Lower lobe of right lung (tissue), 2 donors: ENCODE measurements at regions not wholly inside any gene's neighbourhood (a gene's known extent, or its start where the extent isn't known, plus 50 kb on each side); places are given as distances from the start of the nearest gene placed in this dataset.

Experiments used
- ATAC-seq, 2 donors: fragments of 200-7000 bp; cut with Tn5 transposase; one replicate each; pipeline ENCODE4 v1.9.1; 2020 to 2022; ENCODE audit warnings: mild to moderate bottlenecking in 2 of 2, moderate library complexity in 2 of 2
- DNase-seq: peaks from one replicate; pipeline ENCODE4 v3.0.0-alpha.2; 2020
- H3K27ac ChIP-seq: fragments of 200-600 bp; one replicate; pipeline ENCODE4 v1.8.0; 2022
- H3K27me3 ChIP-seq: fragments of 200-600 bp; one replicate; pipeline ENCODE4 v1.8.0; 2022; ENCODE audit warnings: low read depth
- H3K36me3 ChIP-seq: fragments of 200-600 bp; one replicate; pipeline ENCODE4 v1.8.0; 2022; ENCODE audit warnings: mild to moderate bottlenecking
- H3K4me1 ChIP-seq: fragments of 200-600 bp; one replicate; pipeline ENCODE4 v1.8.0; 2022
- H3K4me3 ChIP-seq: fragments of 200-600 bp; one replicate; pipeline ENCODE4 v1.8.0; 2022; ENCODE audit warnings: mild to moderate bottlenecking
- H3K9me3 ChIP-seq: fragments of 200-600 bp; one replicate; pipeline ENCODE4 v1.8.0; 2022
- intact Hi-C: fragments of 100-400 bp; cut with DNase I; formaldehyde crosslinking; loops from one replicate; pipeline ENCODE4 v1.11.0; 2022
- TF ChIP-seq, protein P1 (sequence below): fragments of 200-600 bp; IDR thresholded peaks from one replicate; pipeline ENCODE4 v1.8.0; 2022; ENCODE audit warnings: antibody characterized with exemption, mild to moderate bottlenecking
- donor health status: DM: no; HTN: yes; CAD: no; lungs with severe emphysema.

DNA sequence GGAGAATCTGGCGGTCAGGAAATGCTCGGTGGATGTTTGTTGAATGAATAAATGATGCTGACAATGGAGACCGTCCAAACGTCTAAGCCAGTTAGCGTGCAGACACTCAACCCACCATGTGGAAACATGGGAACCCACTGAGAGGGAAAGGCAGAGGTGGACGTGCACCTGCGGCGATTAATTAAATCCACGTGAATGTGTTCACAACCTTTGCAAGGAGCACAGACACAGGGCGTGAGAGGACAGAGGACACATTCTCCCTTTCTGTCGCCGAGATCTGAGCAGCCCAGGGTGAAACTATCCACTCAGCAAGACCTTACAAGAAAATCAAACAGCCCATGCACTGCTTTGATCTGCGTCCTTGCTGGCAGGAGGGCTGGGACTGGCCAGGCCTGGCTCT, 58.3 kb upstream of the LINC01488 start:
- intact Hi-C loops, result no loop called here
- DNase-seq (no peak), ATAC-seq (no peak)
- no peak overlapping the region for H3K27ac ChIP-seq
- H3K9me3 ChIP-seq, result peaks cover 7% of the 10 kb centered on the region
- TF ChIP-seq, protein P1, sequence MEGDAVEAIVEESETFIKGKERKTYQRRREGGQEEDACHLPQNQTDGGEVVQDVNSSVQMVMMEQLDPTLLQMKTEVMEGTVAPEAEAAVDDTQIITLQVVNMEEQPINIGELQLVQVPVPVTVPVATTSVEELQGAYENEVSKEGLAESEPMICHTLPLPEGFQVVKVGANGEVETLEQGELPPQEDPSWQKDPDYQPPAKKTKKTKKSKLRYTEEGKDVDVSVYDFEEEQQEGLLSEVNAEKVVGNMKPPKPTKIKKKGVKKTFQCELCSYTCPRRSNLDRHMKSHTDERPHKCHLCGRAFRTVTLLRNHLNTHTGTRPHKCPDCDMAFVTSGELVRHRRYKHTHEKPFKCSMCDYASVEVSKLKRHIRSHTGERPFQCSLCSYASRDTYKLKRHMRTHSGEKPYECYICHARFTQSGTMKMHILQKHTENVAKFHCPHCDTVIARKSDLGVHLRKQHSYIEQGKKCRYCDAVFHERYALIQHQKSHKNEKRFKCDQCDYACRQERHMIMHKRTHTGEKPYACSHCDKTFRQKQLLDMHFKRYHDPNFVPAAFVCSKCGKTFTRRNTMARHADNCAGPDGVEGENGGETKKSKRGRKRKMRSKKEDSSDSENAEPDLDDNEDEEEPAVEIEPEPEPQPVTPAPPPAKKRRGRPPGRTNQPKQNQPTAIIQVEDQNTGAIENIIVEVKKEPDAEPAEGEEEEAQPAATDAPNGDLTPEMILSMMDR, result no peak
- peaks cover 21% of the 10 kb centered on the region for H3K4me1 ChIP-seq
- H3K4me3 ChIP-seq, result no peak overlapping the region
- H3K27me3 ChIP-seq, result no peaks in the 10 kb centered on the region
- no peaks in the 10 kb centered on the region for H3K36me3 ChIP-seq

DNA sequence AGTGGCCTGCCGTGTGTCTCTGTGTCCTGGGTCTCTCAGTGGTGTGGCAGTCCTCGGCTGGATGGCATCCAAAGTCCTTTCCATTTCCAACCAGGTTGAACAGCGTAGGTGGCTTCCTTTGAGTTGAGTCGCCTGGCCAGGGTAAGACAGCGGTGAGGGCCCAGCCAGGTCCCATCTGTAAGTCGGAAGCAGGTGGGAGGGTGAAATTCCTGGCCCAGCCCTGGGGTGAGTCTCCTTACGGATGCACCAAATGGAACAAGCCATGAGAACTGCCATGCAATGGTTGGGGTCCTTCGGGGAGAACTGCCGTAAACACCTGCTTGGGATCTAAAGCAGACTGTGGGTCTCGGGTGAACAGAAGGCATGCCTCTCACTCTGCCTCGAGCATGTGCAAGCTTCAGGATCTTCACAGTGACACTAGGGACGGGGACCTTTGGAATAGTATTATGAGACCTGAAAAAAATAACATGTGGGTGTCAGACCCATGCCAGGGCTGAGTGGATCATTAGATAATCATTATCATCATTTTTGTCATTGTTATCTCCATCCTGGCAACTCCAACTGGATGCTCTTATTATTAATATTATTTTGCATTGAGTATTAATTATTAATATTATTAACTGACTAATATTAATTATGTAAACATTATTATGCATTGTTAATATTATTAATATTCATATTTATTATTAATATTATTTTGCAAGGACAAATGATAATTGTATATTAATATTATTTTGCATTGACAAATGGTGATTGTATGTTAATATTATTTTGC, 57.7 kb upstream of the LINC01488 start:
- ATAC-seq (no peak), DNase-seq (no peak)
- Histone ChIP-seq H3K9me3 (peaks cover 7% of the 10 kb centered on the region), H3K4me1 (peaks cover 21% of the 10 kb centered on the region), H3K27me3 (no peaks in the 10 kb centered on the region), H3K27ac (no peak overlapping the region), H3K36me3 (no peaks in the 10 kb centered on the region), H3K4me3 (no peak overlapping the region)
- intact Hi-C loops, result no loop called here
- TF ChIP-seq, protein P1, result no peak

DNA sequence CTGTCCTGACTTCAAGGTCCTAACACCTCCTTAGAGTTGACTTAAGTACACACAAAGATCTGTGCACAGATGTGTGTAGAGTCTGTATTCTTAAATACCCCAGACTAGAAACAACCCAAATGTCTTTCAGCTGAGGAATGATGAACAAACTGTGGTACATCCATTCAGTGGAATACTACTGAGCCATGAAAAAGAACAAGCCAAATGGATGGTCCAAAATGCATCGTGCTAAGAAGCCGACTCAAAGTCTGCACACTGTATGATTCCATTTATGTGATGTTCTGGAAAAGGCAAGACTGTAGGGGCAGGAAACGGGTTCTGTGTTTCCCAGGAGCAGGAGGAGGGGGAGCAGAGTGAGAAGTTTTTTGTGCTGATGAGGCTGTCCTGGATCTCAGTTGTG, 56.7 kb upstream of the LINC01488 start:
- no peaks in the 10 kb centered on the region for H3K27me3 ChIP-seq
- TF ChIP-seq, protein P1, result no peak
- peaks cover 7% of the 10 kb centered on the region for H3K9me3 ChIP-seq
- no peaks in the 10 kb centered on the region for H3K36me3 ChIP-seq
- intact Hi-C loops, result no loop called here
- no peak overlapping the region for H3K4me3 ChIP-seq
- peaks cover 19% of the 10 kb centered on the region for H3K4me1 ChIP-seq
- no peak for DNase-seq
- ATAC-seq, result no peak
- no peak overlapping the region for H3K27ac ChIP-seq

DNA sequence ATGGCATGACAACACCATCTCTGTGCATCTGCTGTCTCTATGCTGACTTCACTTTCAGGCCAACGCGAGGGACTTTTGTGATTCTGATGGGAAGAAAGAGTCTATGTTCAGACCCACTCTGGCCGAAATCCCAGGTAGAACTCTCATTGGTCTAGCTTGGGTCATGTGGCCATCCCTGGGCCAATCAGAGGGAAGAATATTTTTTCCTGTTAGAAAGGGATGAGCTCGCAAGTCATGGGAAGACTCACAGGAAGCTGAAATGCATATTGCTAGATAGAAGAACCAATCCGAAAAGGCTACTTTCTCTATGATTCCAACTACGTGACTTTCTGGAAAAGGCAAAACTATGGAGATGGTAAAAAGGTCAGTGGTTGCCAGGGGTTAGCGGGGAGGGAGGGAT, 56.0 kb upstream of the LINC01488 start:
- H3K36me3 ChIP-seq, result no peaks in the 10 kb centered on the region
- ATAC-seq (no peak), DNase-seq (no peak)
- H3K9me3 ChIP-seq, result peaks cover 7% of the 10 kb centered on the region
- no peak overlapping the region for H3K27ac ChIP-seq
- H3K4me3 ChIP-seq, result no peak overlapping the region
- TF ChIP-seq, protein P1, result no peak
- no peaks in the 10 kb centered on the region for H3K27me3 ChIP-seq
- H3K4me1 ChIP-seq, result peaks cover 12% of the 10 kb centered on the region
- intact Hi-C loops, result no loop called here

DNA sequence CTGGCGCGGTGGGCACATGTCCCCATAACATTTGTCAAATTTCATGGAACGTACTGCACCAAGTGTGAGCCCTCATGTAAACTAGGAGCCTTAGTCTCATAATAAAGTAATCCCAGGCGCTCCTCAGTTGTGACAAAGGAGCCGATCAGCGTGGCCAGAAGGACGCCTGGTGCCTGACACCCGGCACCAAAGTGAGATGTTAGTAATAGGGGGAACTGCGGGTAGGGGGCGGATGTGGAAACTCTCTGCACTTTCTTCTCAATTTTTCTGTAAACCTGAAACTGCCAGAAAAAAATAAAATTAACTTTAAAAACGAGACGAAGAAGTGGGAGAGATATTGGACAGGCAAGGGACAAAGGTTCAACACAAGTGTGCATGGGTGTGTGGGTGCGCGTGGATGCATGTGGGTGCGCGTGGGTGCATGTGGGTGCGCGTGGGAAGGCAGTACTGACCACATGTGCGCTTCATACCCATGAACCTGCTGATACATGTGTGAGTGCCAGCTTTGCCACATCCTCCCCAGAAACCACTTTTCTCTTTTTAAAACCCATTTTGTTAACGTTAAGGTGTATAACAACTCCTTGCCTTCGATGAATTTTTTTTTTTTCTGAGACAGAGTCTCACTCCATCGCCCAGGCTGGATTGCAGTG, 55.4 kb upstream of the LINC01488 start:
- DNase-seq, result no peak

More for the DNA sequence above, 55.4 kb upstream of the LINC01488 start:
- Histone ChIP-seq H3K27me3 (no peaks in the 10 kb centered on the region), H3K36me3 (no peaks in the 10 kb centered on the region), H3K4me3 (no peak overlapping the region), H3K9me3 (peaks cover 7% of the 10 kb centered on the region), H3K27ac (no peak overlapping the region), H3K4me1 (peaks cover 7% of the 10 kb centered on the region)
- intact Hi-C loops, result no loop called here
- TF ChIP-seq, protein P1, result no peak
- ATAC-seq, result no peak
